AG09319 (cell line): ENCODE measurements at regions not wholly inside any gene's neighbourhood (a gene's known extent, or its start where the extent isn't known, plus 50 kb on each side); places are given as distances from the start of the nearest gene placed in this dataset.
"Not testable (repeated sequence)": the region's sequence is repeated elsewhere in the genome, so short reads cannot be mapped to it uniquely, and the experiment has no call there.

Experiments used
- DNase-seq: peaks from one replicate; pipeline ENCODE4 v3.0.0-alpha.2; 2010; ENCODE audit warnings: low read depth; ENCODE audit errors: extremely low read depth
- CTCF ChIP-seq: IDR thresholded peaks from 2 replicates; pipeline ENCODE4 v1.5.1; 2011; ENCODE audit warnings: low read depth, mild to moderate bottlenecking, inconsistent platforms, low read length, moderate library complexity

DNA sequence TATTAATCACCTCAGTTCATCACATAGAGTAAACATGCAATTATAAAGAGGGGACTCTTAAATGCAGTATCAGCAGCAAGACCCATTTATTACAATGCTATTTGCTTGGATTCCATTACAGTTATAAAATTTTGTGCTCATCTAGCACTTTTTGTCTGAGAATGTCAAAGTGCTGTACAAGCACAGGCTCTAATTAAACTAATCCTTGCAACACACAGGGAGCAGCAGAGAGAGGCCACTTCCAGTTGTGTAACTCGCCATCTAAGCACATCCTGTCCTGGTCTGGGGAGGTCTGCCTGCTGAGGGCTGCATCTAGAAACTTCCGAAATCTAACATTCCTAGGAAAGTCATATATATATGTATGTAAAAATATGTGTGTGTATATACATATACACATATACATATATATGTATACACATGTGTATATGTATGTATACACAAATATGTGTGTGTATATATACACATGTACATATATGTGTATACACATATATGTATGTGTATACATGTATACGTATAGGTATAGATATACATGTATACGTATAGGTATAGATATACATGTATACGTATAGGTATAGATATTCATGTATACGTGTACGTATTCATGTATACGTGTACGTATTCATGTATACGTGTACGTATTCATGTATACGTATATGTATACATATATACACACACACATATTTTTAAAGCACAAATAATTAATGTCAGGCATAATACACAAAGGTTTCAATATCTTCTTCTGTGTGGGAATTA is 136.4 kb upstream of the JARID2 start:
- DNase-seq = no peak
- TF ChIP-seq CTCF = no peak

DNA sequence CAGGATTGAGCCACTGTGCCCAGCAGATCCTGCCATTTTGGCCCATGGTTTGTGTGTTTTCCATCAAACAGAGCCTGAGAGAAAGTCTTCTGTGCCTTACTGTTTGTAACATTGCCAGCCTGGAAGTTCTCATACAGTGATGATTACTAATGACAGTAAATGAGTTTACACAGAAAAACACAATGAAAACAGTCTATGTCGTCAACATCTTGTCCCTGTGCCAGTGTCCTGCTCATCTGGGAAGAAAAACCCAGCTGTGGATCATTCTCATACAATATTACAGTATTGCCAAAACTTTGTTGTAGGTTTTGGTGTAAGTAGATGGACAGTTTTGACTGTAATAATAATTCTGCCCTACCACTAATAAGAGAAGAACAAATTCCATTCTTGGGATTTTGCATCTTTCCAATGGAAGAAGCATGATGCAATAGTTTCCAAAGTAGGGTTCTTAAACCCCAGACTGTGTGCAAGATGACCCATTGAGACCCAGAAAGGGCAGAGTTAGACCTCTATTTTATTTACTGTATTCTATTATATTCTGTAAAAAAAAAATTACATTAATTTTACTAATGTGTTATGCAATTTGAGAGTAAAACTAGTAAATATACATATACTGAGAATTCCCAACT is 135.0 kb upstream of the JARID2 start:
- DNase-seq = no peak
- TF ChIP-seq CTCF = no peak

DNA sequence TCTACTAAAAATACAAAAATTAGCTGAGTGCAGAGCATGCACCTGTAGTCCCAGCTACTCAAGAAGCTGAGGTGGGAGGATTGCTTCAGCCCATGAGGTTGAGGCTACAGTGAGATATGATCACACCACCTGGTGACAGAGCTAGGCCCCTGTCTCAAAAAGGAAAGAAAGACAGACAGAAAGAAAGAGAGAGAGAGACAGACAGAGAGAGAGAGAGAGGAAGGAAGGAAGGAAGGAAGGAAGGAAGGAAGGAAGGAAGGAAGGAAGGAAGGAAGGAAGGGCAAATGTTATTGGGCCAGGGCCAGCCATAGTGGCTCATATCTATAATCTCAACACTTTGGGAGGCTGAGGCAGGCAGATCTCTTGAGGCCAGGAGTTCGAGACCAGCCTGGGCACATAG is 134.3 kb upstream of the JARID2 start:
- DNase-seq = not testable (repeated sequence)

DNA sequence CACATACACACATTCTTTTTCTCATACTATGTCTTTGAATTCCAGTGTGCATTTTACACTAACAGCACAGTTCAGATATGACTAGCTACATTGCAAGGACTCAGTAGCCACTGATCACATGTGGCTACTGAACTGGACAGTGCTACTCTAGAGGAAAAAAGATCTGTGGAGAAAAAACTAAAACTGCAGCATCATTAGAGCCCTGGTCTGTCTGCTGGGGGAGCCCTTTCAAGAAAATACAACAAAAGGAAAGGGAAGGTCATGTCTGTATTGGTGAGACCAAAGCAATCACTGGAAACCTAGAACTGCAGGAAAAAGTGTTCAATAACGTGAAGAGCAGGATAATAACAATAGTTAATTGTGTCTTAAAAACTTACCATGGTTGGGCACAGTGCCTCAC is 132.3 kb upstream of the JARID2 start:
- DNase-seq = no peak
- TF ChIP-seq CTCF = no peak

- TF ChIP-seq CTCF = no peak
- DNase-seq = no peak
These were observed 131.8 kb upstream of the JARID2 start for GRCh38 chr6:15114061-15114460.

DNA sequence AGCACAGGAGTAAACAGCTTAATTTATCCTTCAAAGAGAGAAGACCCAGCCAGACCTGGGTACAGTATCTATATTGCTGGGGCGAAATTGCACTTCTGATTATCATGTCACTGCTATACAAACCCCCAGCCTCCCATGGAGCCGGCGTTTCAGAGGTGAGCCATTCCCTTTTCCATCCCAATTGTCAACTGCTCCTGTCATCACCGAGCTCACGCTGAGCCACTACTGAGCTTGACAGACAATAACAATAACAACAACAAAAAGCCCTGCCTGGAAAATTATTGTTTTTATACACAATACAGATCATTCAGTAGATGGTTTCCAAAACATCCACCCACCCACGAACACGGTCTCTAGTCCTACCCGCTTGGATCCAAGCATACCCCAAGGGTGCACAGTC is 129.0 kb upstream of the JARID2 start:
- no peak for DNase-seq

GRCh38 chr6:15121443-15121842 is 124.4 kb upstream of the JARID2 start:
- no peak for TF ChIP-seq CTCF

More for the DNA sequence above, 129.0 kb upstream of the JARID2 start:
- TF ChIP-seq CTCF = no peak

More at GRCh38 chr6:15121443-15121842, 124.4 kb upstream of the JARID2 start:
- no peak for DNase-seq
